Karpas-422 (cell line): ENCODE measurements at regions not wholly inside any gene's neighbourhood (a gene's known extent, or its start where the extent isn't known, plus 50 kb on each side); places are given as distances from the start of the nearest gene placed in this dataset.

Experiments used
- DNase-seq: peaks from one replicate; pipeline ENCODE4 v3.0.0-alpha.2; 2015
- H2AFZ ChIP-seq: fragments of 200-600 bp; sonication (generic); 2 replicates; pipeline ENCODE4 v1.6.1; 2014; ENCODE audit warnings: antibody characterized with exemption, low read length, mixed read lengths
- H3K27ac ChIP-seq: fragments of 200-600 bp; sonication (generic); 2 replicates; pipeline ENCODE4 v1.5.1; 2014; ENCODE audit warnings: mild to moderate bottlenecking, low read length, moderate library complexity
- H3K27me3 ChIP-seq: fragments of 200-600 bp; sonication (generic); 2 replicates; pipeline ENCODE4 v1.6.1; 2014; ENCODE audit warnings: low read length, mixed read lengths
- H3K36me3 ChIP-seq: fragments of 200-600 bp; sonication (generic); 2 replicates; pipeline ENCODE4 v1.6.1; 2014; ENCODE audit warnings: low read length, mixed read lengths; ENCODE audit not compliant: insufficient read depth
- H3K4me1 ChIP-seq: fragments of 200-600 bp; sonication (generic); 2 replicates; pipeline ENCODE4 v1.6.1; 2014; ENCODE audit warnings: mild to moderate bottlenecking, low read length, mixed read lengths
- H3K4me2 ChIP-seq: fragments of 200-600 bp; sonication (generic); 2 replicates; pipeline ENCODE4 v1.6.1; 2014; ENCODE audit warnings: low read length, low read depth, mild to moderate bottlenecking; ENCODE audit not compliant: poor library complexity, severe bottlenecking
- H3K4me3 ChIP-seq: fragments of 200-600 bp; sonication (generic); 2 replicates; pipeline ENCODE4 v1.5.1; 2014; ENCODE audit warnings: mild to moderate bottlenecking, antibody characterized with exemption, low read length, mixed read lengths
- H3K79me2 ChIP-seq: fragments of 200-600 bp; sonication (generic); 2 replicates; pipeline ENCODE4 v1.6.1; 2014; ENCODE audit warnings: mild to moderate bottlenecking, low read length, mixed read lengths
- H3K9ac ChIP-seq: fragments of 200-600 bp; sonication (generic); 2 replicates; pipeline ENCODE4 v1.6.0; 2014; ENCODE audit warnings: low read length
- H3K9me2 ChIP-seq: fragments of 200-600 bp; sonication (generic), shearing (Covaris generic); replicated peaks from 2 replicates; pipeline ENCODE4 v1.6.0; 2014; ENCODE audit warnings: mild to moderate bottlenecking, low read length, moderate library complexity; ENCODE audit not compliant: insufficient read depth
- H3K9me3 ChIP-seq: fragments of 300-700, 200-600 bp; sonication (generic); 2 replicates; pipeline ENCODE4 v1.6.1; 2014; ENCODE audit warnings: low read length, mixed read lengths
- H4K20me1 ChIP-seq: fragments of 200-600 bp; sonication (generic); 2 replicates; pipeline ENCODE4 v1.6.1; 2014; ENCODE audit warnings: mild to moderate bottlenecking, antibody characterized with exemption, low read length, low read depth; ENCODE audit not compliant: insufficient read depth

GRCh38 chr2:4674007-4674406 is 970.6 kb downstream of the DCDC2C start:
- Histone ChIP-seq H3K4me1 (no peaks in the 10 kb centered on the region), H3K36me3 (no peaks in the 10 kb centered on the region), H3K9me2 (no peaks in the 10 kb centered on the region), H3K4me3 (no peak overlapping the region), H2AFZ (no peak overlapping the region), H3K27me3 (no peaks in the 10 kb centered on the region), H4K20me1 (no peaks in the 10 kb centered on the region), H3K9me3 (no peaks in the 10 kb centered on the region), H3K9ac (no peak overlapping the region), H3K79me2 (no peaks in the 10 kb centered on the region), H3K4me2 (no peak overlapping the region), H3K27ac (no peak overlapping the region)
- DNase-seq, result peak; percentile 40

DNA sequence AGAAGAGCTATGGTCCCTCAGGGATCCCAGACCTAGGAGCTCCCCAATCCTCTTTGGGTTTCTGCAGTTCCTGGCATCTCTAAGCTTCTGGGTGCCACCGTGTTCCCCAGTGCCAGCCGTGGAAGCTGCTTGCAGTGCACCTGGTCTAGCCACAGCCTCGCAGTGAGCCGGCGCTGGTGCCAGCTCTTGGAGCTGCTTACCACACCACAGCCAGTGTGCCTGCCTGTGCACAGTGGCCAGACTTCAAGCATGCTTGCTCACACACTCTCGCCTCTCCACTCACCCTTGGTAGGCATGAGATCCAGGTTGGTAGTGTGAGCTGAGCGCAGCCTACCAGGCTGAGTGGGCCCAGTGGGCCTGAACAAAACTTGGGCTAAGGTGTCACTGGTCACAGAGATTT is 971.9 kb downstream of the DCDC2C start:
- Histone ChIP-seq H3K27me3 (no peaks in the 10 kb centered on the region), H3K4me2 (no peak overlapping the region), H3K36me3 (no peaks in the 10 kb centered on the region; the same call in 1 of the 2 replicates), H2AFZ (no peak overlapping the region), H3K9me3 (no peaks in the 10 kb centered on the region), H3K9ac (no peak overlapping the region), H3K9me2 (no peaks in the 10 kb centered on the region), H3K79me2 (no peaks in the 10 kb centered on the region), H3K4me3 (no peak overlapping the region), H4K20me1 (no peaks in the 10 kb centered on the region), H3K4me1 (no peaks in the 10 kb centered on the region), H3K27ac (no peak overlapping the region)
- DNase-seq, result no peak

DNA sequence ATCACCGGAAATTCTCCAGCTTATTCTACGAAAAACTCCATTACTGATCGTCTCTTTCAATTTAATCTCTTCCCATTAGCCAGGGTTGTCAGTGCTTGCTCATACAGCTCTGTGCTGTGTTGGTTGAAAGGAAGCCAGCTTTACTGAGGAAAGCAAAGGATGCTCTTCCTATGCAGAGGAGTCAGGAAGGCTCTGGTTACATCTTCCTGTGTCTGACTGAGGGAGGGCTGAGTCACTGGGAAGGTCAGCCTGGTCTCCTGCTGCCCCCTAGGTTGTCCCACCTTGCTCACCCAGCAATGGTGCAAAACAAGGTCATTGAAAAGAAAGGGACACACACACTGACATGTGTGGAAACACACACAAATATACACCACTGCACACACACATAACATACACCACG is 975.6 kb downstream of the DCDC2C start:
- H3K36me3 ChIP-seq, result no peaks in the 10 kb centered on the region; the same call in 1 of the 2 replicates
- no peak for DNase-seq
- H3K27ac ChIP-seq, result no peak overlapping the region
- no peak overlapping the region for H3K4me3 ChIP-seq
- no peaks in the 10 kb centered on the region for H4K20me1 ChIP-seq
- H3K9ac ChIP-seq, result no peak overlapping the region
- no peaks in the 10 kb centered on the region for H3K27me3 ChIP-seq
- no peaks in the 10 kb centered on the region for H3K9me2 ChIP-seq
- no peaks in the 10 kb centered on the region for H3K4me1 ChIP-seq
- H3K4me2 ChIP-seq, result no peak overlapping the region
- H3K79me2 ChIP-seq, result no peaks in the 10 kb centered on the region
- no peaks in the 10 kb centered on the region for H3K9me3 ChIP-seq
- no peak overlapping the region for H2AFZ ChIP-seq

DNA sequence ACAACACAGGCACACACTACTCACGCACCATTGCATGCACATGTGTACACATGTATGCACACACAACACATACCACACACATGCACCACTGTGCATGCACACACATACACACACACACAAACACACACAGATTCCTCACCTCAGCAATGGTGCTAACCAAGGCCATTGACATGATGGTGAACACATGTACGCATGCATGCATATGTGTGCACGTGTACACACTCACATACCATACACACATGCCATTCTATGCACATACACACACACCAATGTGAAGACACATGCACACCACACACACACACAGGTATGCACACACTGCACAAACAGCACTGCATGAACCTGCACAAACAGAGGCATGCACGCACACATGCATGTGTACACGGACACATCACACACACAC is 976.0 kb downstream of the DCDC2C start:
- H3K9ac ChIP-seq, result no peak overlapping the region
- H3K4me3 ChIP-seq, result no peak overlapping the region
- no peak overlapping the region for H2AFZ ChIP-seq
- no peak overlapping the region for H3K27ac ChIP-seq
- H3K4me1 ChIP-seq, result no peaks in the 10 kb centered on the region
- no peaks in the 10 kb centered on the region for H3K9me2 ChIP-seq
- no peak for DNase-seq
- H3K9me3 ChIP-seq, result no peaks in the 10 kb centered on the region
- H3K4me2 ChIP-seq, result no peak overlapping the region
- H3K36me3 ChIP-seq, result no peaks in the 10 kb centered on the region; the same call in 1 of the 2 replicates
- no peaks in the 10 kb centered on the region for H4K20me1 ChIP-seq
- H3K27me3 ChIP-seq, result no peaks in the 10 kb centered on the region
- H3K79me2 ChIP-seq, result no peaks in the 10 kb centered on the region

- Histone ChIP-seq H3K27ac (no peak overlapping the region), H2AFZ (no peak overlapping the region), H3K4me1 (no peaks in the 10 kb centered on the region), H3K36me3 (no peaks in the 10 kb centered on the region), H3K27me3 (no peaks in the 10 kb centered on the region), H3K9me3 (no peaks in the 10 kb centered on the region), H3K4me3 (no peak overlapping the region), H4K20me1 (no peaks in the 10 kb centered on the region), H3K79me2 (no peaks in the 10 kb centered on the region), H3K9ac (no peak overlapping the region), H3K4me2 (no peak overlapping the region), H3K9me2 (no peaks in the 10 kb centered on the region)
- DNase-seq, result no peak
Measured at GRCh38 chr2:4684921-4685320, 981.5 kb downstream of the DCDC2C start.

DNA sequence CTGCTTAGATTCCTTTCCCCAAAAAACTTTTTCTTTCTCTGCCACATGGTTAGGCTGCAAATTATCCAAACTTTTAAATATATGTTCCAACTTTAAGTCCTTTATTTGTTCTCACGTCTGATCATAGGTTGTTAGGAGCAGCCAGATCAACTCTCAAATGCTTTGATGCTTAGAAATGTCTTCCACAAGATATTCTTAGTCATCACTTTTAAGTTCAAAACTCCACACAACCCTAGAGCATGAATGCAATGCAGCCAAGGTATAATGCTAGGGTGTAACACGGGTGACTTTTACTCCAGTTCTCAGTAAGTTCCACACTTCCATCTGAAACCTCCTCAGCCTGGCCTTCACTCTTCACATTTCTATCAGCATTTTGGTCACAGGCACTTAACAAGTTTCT is 987.5 kb downstream of the DCDC2C start:
- Histone ChIP-seq H3K4me2 (no peak overlapping the region), H4K20me1 (no peaks in the 10 kb centered on the region), H2AFZ (no peak overlapping the region), H3K9me2 (no peaks in the 10 kb centered on the region), H3K4me3 (no peak overlapping the region), H3K27me3 (no peaks in the 10 kb centered on the region), H3K4me1 (no peaks in the 10 kb centered on the region), H3K36me3 (no peaks in the 10 kb centered on the region), H3K9ac (no peak overlapping the region), H3K27ac (no peak overlapping the region), H3K9me3 (no peaks in the 10 kb centered on the region), H3K79me2 (no peaks in the 10 kb centered on the region)
- DNase-seq, result no peak

- Histone ChIP-seq H3K9me2 (no peaks in the 10 kb centered on the region), H3K27me3 (no peaks in the 10 kb centered on the region), H3K4me2 (no peak overlapping the region), H3K9ac (no peak overlapping the region), H3K79me2 (no peaks in the 10 kb centered on the region), H3K4me3 (no peak overlapping the region), H2AFZ (no peak overlapping the region), H3K36me3 (no peaks in the 10 kb centered on the region), H3K27ac (no peak overlapping the region), H3K4me1 (no peaks in the 10 kb centered on the region), H3K9me3 (no peaks in the 10 kb centered on the region; the same call in 1 of the 2 replicates), H4K20me1 (no peaks in the 10 kb centered on the region)
- DNase-seq, result no peak
Measured at GRCh38 chr2:4693266-4693665, 989.9 kb downstream of the DCDC2C start.

DNA sequence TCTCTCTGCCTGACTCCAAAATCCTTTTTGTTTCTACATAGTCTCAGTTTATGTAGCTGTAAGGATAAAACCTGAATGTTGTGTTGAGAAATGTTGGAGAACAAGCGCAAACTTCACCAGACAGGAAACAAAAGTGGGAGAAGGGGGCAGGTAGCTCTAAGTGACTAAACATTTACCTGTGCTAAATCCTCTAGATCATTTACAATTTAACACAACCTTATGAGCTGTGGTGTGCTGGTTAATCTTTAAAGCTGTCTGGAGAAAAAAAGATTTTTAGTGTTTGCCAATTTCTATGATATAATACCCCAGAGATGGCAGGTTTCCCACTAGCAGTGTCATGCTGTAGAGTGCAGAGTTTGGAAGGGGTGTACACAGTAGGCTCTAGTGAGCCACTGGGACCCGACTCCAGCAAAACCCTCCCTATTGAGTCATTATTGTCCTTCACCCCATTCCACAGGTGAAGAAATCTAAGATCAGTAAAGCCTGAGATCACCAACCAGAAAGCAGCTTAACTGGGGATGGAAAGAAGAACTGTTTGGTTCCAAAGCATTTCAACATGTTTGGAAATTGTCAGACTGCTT is 992.0 kb downstream of the DCDC2C start:
- Histone ChIP-seq H2AFZ (no peak overlapping the region), H3K27me3 (no peaks in the 10 kb centered on the region), H3K36me3 (no peaks in the 10 kb centered on the region), H3K4me1 (no peaks in the 10 kb centered on the region), H3K9ac (no peak overlapping the region), H3K4me3 (no peak overlapping the region), H3K9me2 (no peaks in the 10 kb centered on the region), H4K20me1 (no peaks in the 10 kb centered on the region), H3K9me3 (no peaks in the 10 kb centered on the region; the same call in 1 of the 2 replicates), H3K79me2 (no peaks in the 10 kb centered on the region), H3K4me2 (no peak overlapping the region), H3K27ac (no peak overlapping the region)
- DNase-seq, result no peak

DNA sequence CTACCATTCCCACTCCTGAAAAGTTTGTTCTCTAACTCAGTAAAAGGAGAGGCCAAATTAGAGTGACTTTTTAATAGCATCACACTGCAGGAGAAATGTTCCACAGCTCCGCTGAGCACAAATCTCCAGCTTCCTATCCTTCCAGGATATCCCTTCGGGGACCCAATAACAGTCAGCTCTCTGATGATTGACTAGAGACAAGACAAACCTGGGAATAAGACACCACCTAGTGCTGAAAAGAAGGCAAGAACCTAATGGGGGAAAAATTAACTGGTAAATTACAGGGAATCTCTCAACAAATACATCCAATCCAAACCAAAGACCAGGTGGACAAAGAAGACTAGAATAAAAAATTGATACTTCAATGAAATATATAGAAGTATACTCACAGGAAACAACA is 977.1 kb upstream of the SOX11 start:
- no peaks in the 10 kb centered on the region for H3K79me2 ChIP-seq
- H3K4me2 ChIP-seq, result no peak overlapping the region
- no peaks in the 10 kb centered on the region for H3K9me2 ChIP-seq
- DNase-seq, result no peak
- H4K20me1 ChIP-seq, result no peaks in the 10 kb centered on the region
- no peaks in the 10 kb centered on the region for H3K27me3 ChIP-seq
- H3K4me3 ChIP-seq, result no peak overlapping the region
- peaks cover 4% of the 10 kb centered on the region; the same call in 1 of the 2 replicates for H3K9me3 ChIP-seq
- H3K9ac ChIP-seq, result no peak overlapping the region
- H2AFZ ChIP-seq, result no peak overlapping the region
- no peaks in the 10 kb centered on the region for H3K36me3 ChIP-seq
- H3K4me1 ChIP-seq, result no peaks in the 10 kb centered on the region
- no peak overlapping the region for H3K27ac ChIP-seq
